GM18511 (cell line): ENCODE measurements at regions not wholly inside any gene's neighbourhood (a gene's known extent, or its start where the extent isn't known, plus 50 kb on each side); places are given as distances from the start of the nearest gene placed in this dataset.

Experiments
- ATAC-seq: cut with Tn5 transposase; IDR thresholded peaks from one replicate; pipeline ENCODE4 v1.9.1; 2021; ENCODE audit warnings: mild to moderate bottlenecking, moderate library complexity; ENCODE audit not compliant: unreplicated experiment

- no peak for ATAC-seq
Measured at GRCh38 chr20:1720845-1721475, 63.4 kb upstream of the SIRPG start.

DNA sequence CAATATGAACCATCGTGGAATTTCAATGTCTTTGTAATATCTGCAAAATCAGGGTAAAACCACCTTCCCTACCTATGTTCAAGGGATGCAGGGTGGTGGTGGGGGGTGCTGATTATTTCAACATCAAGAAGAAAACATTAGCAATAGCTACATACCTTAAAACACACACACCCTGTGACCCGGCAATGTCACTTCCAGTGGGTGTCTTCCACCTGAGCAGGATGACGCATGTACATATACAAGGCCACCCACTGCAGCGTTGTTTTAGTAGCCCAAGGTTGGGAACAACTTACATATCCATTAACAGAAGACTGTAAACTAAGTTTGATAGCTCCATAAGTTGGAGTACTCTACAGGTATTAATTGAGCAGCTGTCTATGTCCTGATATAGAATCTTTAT lies 62.6 kb upstream of the SIRPG start:
- ATAC-seq = no peak

DNA sequence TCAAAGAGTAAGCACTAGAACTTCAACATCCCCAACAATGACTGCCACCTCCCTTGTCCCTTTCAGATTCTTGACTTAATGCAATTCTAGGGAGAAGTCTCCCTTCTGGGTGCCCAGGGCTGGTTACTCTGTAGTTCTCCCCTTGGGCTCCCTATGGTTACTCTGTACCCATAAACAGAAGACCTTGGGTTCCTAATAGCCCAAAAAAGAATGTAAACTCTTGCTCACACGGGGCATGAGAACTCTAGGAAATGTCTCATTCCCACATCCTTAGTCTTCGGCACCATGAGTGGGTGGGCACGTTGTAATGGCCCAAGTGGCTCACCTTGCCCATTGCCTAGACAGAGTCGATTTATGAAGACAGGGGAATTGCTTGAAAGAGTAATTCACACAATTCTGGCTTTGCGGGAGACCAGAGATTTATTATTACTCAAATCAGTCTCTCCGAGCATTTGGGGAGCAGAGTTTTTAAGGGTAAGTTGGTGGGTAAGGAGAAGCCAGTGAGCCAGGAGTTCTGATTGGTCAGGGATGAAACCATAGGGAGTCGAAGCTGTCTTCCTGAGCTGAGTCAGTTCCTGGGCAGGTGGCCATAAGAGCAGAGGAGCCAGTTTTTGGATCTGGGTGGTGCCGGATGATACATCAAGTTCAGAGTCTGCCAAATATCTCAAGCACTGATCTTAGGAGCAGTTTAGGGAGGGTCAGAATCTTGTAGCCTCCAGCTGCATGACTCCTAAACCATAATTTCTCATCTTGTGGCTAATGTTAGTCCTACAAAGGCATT lies 61.2 kb upstream of the SIRPG start:
- ATAC-seq = no peak

GRCh38 chr20:1712634-1713624 lies 55.4 kb upstream of the SIRPG start:
- ATAC-seq = no peak

GRCh38 chr20:1711826-1712601 lies 54.4 kb upstream of the SIRPG start:
- no peak for ATAC-seq

GRCh38 chr20:1711266-1711665 lies 53.7 kb upstream of the SIRPG start:
- no peak for ATAC-seq

DNA sequence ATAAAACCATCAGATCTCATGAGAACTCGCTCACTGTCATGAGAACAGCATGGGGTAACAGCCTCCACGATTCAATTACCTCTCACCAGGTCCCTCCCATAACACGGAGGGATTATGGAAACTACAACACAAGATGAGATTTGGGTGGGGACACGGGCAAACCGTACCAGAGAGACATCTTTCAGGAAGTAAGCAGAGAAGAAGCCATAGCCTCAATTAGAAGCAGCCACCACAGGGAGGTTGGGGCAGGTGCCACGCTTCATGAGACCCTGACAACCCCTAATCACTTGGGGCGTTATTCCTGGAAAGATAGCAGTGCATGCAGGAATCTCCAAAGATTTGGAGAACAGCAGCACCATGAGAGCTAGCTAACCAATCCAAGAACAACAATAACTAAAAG lies 52.9 kb upstream of the SIRPG start:
- ATAC-seq = no peak

DNA sequence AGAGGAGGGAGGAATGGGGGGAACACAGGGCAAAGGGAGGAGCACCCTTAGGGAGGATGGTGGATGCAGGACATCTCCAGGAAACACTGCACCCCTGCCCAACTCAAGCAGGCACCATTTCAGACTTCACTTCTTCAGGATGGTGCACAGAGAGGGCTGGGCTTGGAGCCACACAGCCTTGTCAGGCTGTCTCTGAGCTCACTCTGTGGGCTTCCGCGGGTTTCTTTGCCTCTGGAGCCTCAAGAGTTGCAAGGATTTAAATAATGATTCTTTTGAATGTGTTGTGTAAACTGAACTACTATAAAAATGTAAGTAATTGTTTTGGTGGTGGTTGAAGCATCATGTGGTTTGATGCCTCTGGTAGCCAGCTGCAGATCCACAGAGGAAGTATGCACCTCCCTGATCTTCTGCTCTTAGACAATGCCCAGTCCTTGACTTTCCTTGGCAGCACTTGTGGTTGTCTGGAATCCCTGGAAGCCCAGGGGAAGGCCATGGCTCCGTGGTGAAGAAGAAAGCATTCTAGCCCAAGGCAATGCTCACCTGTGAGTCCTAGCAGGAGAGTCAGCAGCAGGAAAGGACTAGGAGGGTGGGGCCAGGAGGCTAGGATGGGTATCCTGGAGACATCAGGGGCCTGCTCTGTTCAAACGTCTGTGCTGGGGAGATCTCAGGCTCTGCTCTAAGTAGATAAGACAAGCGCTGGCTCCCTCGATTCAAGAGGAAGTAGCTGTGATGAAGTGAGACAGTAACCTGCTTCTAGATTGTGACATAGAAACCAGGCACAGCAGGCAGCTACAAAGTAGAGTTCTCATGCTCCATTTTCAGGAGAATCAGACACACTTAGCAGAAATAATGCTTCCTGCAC lies 50.2 kb upstream of the SIRPG start:
- no peak for ATAC-seq
